RWPE1 (cell line): ENCODE measurements at regions not wholly inside any gene's neighbourhood (a gene's known extent, or its start where the extent isn't known, plus 50 kb on each side); places are given as distances from the start of the nearest gene placed in this dataset.

Experiments used
- CTCF ChIA-PET: fragments of 350-600 bp; sonication (Branson Sonifier 250); formaldehyde crosslinking; extraction: SDS; loops from one replicate; lab custom pipeline; 2021; lab: Yijun Ruan, JAX
- POLR2A ChIA-PET: fragments of 400-600 bp; formaldehyde crosslinking; extraction: SDS; loops from one replicate; lab custom pipeline; 2020; ENCODE audit warnings: antibody characterized with exemption; ENCODE audit not compliant: low non-redundant PET; lab: Yijun Ruan, JAX
- DNase-seq: peaks from one replicate; pipeline ENCODE4 v3.0.0; 2012; ENCODE audit warnings: low spot score
- H3K27ac ChIP-seq: fragments of 450-650 bp; 2 replicates; pipeline ENCODE4 v1.5.1; 2017
- CTCF ChIP-seq: fragments of 450-650 bp; conservative IDR thresholded peaks from 2 replicates; pipeline ENCODE4 v1.5.1; 2017; ENCODE audit warnings: low read depth, mild to moderate bottlenecking

- TF ChIP-seq CTCF: no peak
- POLR2A ChIA-PET: no interaction called here
- H3K27ac ChIP-seq: no peak overlapping the region
- no peak for DNase-seq
- CTCF ChIA-PET: no interaction called here
Observed at GRCh38 chrX:14411326-14411725, 118.0 kb upstream of the GLRA2 start.

- POLR2A ChIA-PET: no interaction called here
- peak; percentile 26 for DNase-seq
- CTCF ChIA-PET: no interaction called here
Observed at GRCh38 chrX:14409341-14409740, 120.0 kb upstream of the GLRA2 start.

GRCh38 chrX:14406225-14406624 lies 123.1 kb upstream of the GLRA2 start:
- CTCF ChIA-PET: no interaction called here
- DNase-seq: no peak
- POLR2A ChIA-PET: no interaction called here
- TF ChIP-seq CTCF: no peak
- no peak overlapping the region for H3K27ac ChIP-seq

More at GRCh38 chrX:14409341-14409740, 120.0 kb upstream of the GLRA2 start:
- no peak for TF ChIP-seq CTCF
- H3K27ac ChIP-seq: no peak overlapping the region

DNA sequence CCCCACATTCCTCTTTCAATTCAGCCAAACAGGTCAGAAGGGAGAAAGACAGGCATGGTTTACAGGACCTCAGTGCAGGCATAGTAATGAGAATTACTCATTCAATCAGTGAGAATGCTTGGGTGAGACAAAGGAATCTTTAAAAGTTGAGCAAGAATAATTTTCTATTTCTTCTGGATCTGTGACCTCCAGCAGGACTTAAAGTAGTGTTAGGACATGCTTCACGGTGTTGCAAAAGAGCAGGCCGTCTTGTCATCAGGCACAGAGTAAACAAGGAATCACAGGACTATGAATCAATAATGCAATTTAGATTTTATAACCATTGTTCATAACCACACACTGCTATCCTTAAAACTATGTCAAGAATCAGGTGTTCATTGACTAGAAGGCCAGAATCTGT lies 130.6 kb upstream of the GLRA2 start:
- POLR2A ChIA-PET: no interaction called here
- CTCF ChIA-PET: no interaction called here
- no peak overlapping the region for H3K27ac ChIP-seq
- TF ChIP-seq CTCF: no peak
- peak; percentile 47 for DNase-seq

GRCh38 chrX:14389682-14390081 lies 139.7 kb upstream of the GLRA2 start:
- H3K27ac ChIP-seq: no peak overlapping the region
- no peak for TF ChIP-seq CTCF
- ChIA-PET CTCF (interaction anchor here (0.6 kb wide), 1 partner anchor 14 kb away, joined by 3 read pairs; no protein-coding TSS in a partner anchor), POLR2A (no interaction called here)
- no peak for DNase-seq

- TF ChIP-seq CTCF: no peak
- POLR2A ChIA-PET: no interaction called here
- no peak for DNase-seq
- CTCF ChIA-PET: no interaction called here
- H3K27ac ChIP-seq: no peak overlapping the region
Observed at GRCh38 chrX:14386981-14387380, 142.4 kb upstream of the GLRA2 start.

DNA sequence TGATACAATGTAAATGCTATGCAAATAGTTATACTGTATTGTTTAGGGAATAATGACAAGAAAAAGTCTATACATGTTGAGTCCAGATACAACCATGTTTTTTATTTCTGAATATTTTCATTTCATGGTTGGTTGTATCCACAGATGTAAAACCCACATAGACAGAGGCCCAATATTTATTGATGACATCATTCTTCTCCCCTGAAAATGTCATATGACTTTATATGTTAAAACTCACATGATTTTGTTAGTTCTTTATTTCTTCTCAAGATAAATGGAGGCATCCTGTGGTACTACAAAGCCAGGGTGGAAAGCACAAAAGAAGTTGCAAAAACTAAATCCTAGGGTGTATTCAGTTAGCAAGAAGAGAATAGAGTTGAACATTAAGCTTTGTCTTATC lies 149.3 kb upstream of the GLRA2 start:
- ChIA-PET CTCF (no interaction called here), POLR2A (no interaction called here)
- no peak for DNase-seq
- TF ChIP-seq CTCF: no peak
- no peak overlapping the region for H3K27ac ChIP-seq
